ENCODE measurements at regions not wholly inside any gene's neighbourhood (a gene's known extent, or its start where the extent isn't known, plus 50 kb on each side); places are given as distances from the start of the nearest gene placed in this dataset.

GRCh38 chr4:170581322-170581721 lies 491.6 kb upstream of the AADAT start:
- Histone ChIP-seq H3K4me1 (no peaks in the 10 kb centered on the region), H3K27me3 (no peaks in the 10 kb centered on the region), H3K4me3 (no peak overlapping the region), H3K27ac (no peak overlapping the region), H3K36me3 (no peaks in the 10 kb centered on the region), H3K9me3 (peaks cover 0 to 5% of the 10 kb centered on the region in 2 donors)
- no peak for DNase-seq (ENCODE audit: low spot score in 2 of 2)
- TF ChIP-seq POLR2AphosphoS5 (IDR thresholded peaks at IDR 0.05), result no peak
- no peak for TF ChIP-seq CTCF (IDR thresholded peaks at IDR 0.05)
- intact Hi-C loops (cut with DNase I; ENCODE audit: low total_unique reads), result no loop called here

DNA sequence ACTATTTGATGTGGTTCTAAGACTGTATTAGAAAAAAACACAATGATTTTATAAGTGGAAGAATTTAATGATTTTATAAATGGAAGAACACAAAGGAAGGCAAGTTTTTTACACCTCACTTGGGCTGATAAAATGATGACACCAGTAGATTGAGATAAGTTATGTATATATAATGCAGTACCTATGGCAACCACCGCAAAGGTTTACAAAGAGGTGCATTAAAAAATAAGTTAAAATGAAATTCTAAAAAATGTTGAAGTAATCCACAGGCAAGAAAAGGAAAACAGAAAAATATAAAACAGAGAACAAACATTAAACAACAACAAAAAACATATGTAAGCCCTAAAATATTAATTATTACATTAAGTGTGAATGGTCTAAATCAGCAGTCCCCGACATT lies 490.9 kb upstream of the AADAT start:
- Histone ChIP-seq H3K27me3 (no peaks in the 10 kb centered on the region), H3K4me1 (no peaks in the 10 kb centered on the region), H3K36me3 (no peaks in the 10 kb centered on the region), H3K27ac (no peak overlapping the region), H3K4me3 (no peak overlapping the region), H3K9me3 (peaks cover 0 to 5% of the 10 kb centered on the region in 2 donors)
- TF ChIP-seq POLR2AphosphoS5 (IDR thresholded peaks at IDR 0.05), result no peak
- no peak for TF ChIP-seq POLR2A (IDR thresholded peaks at IDR 0.05)
- no peak for TF ChIP-seq CTCF (IDR thresholded peaks at IDR 0.05)
- intact Hi-C loops (cut with DNase I; ENCODE audit: low total_unique reads), result no loop called here
- DNase-seq (ENCODE audit: low spot score in 2 of 2), result no peak

- TF ChIP-seq CTCF (IDR thresholded peaks at IDR 0.05), result no peak
- no peak for TF ChIP-seq POLR2AphosphoS5 (IDR thresholded peaks at IDR 0.05)
- no peak for TF ChIP-seq POLR2A (IDR thresholded peaks at IDR 0.05)
- no peak overlapping the region for H3K27ac ChIP-seq
- no peak overlapping the region for H3K4me3 ChIP-seq
- no peaks in the 10 kb centered on the region for H3K4me1 ChIP-seq
- intact Hi-C loops (cut with DNase I; ENCODE audit: low total_unique reads), result no loop called here
- no peaks in the 10 kb centered on the region for H3K27me3 ChIP-seq
- H3K36me3 ChIP-seq, result no peaks in the 10 kb centered on the region
- H3K9me3 ChIP-seq, result peaks cover 0 to 21% of the 10 kb centered on the region in 2 donors
- DNase-seq (ENCODE audit: low spot score in 2 of 2), result no peak
These were observed 449.2 kb upstream of the AADAT start for GRCh38 chr4:170538821-170539473.

- Histone ChIP-seq H3K27me3 (no peaks in the 10 kb centered on the region), H3K36me3 (no peaks in the 10 kb centered on the region)
These were observed 440.3 kb upstream of the AADAT start for GRCh38 chr4:170529748-170530722.

More at GRCh38 chr4:170529748-170530722, 440.3 kb upstream of the AADAT start:
- no peak for DNase-seq (ENCODE audit: low spot score in 2 of 2)
- Histone ChIP-seq H3K4me3 (no peak overlapping the region), H3K27ac (no peak overlapping the region), H3K9me3 (no peaks in the 10 kb centered on the region), H3K4me1 (no peaks in the 10 kb centered on the region)
- intact Hi-C loops (cut with DNase I; ENCODE audit: low total_unique reads), result no loop called here
- TF ChIP-seq POLR2AphosphoS5 (IDR thresholded peaks at IDR 0.05) (no peak), CTCF (IDR thresholded peaks at IDR 0.05) (no peak), POLR2A (IDR thresholded peaks at IDR 0.05) (no peak)

All from breast epithelium (tissue), 4 donors.